Activated T-helper 1 cell treated with anti-CD3 and anti-CD28 coated beads, Interleukin-12 subunit alpha, Interleukin-12 subunit beta, Interleukin-2, Interleukin-4 antibody, amounts not matched to agents 30 ng/mL and 10 ng/mL and 1 ng/mL, durations not matched to agents 14 hours and 24 hours and 36 hours (primary cell): ENCODE measurements at regions not wholly inside any gene's neighbourhood (a gene's known extent, or its start where the extent isn't known, plus 50 kb on each side); places are given as distances from the start of the nearest gene placed in this dataset.
"Not testable (repeated sequence)": the region's sequence is repeated elsewhere in the genome, so short reads cannot be mapped to it uniquely, and the experiment has no call there.

Source experiments
- DNase-seq: peaks from one replicate; pipeline ENCODE4 v3.0.0; 2021; ENCODE audit warnings: low spot score
- H3K27ac Mint-ChIP-seq: one replicate; pipeline ENCODE4 v1.8.0; 2021; ENCODE audit warnings: mild to moderate bottlenecking, mixed read lengths
- H3K27me3 Mint-ChIP-seq: one replicate; pipeline ENCODE4 v1.8.0; 2022; ENCODE audit warnings: mild to moderate bottlenecking, moderate library complexity, mixed read lengths; ENCODE audit not compliant: insufficient read depth
- H3K36me3 Mint-ChIP-seq: one replicate; pipeline ENCODE4 v1.8.0; 2021; ENCODE audit warnings: low read depth, mixed read lengths
- H3K4me1 Mint-ChIP-seq: one replicate; pipeline ENCODE4 v1.8.0; 2021; ENCODE audit warnings: low read depth, mixed read lengths
- H3K4me3 Mint-ChIP-seq: one replicate; pipeline ENCODE4 v1.8.0; 2021; ENCODE audit warnings: mild to moderate bottlenecking, moderate library complexity, mixed read lengths
- H3K9me3 Mint-ChIP-seq: one replicate; pipeline ENCODE4 v1.8.0; 2021; ENCODE audit warnings: mixed read lengths
- intact Hi-C: fragments of 100-400 bp; cut with micrococcal nuclease; formaldehyde crosslinking; loops from one replicate; pipeline ENCODE4 v1.15.1; 2024

GRCh38 chr2:167750675-167751074 is 496.7 kb downstream of the STK39 start:
- Mint-ChIP-seq H3K27me3 (peaks cover 5% of the 10 kb centered on the region), H3K36me3 (no peaks in the 10 kb centered on the region), H3K27ac (no peak overlapping the region), H3K4me3 (no peak overlapping the region), H3K4me1 (no peaks in the 10 kb centered on the region), H3K9me3 (no peaks in the 10 kb centered on the region)
- intact Hi-C loops, result no loop called here
- no peak for DNase-seq

DNA sequence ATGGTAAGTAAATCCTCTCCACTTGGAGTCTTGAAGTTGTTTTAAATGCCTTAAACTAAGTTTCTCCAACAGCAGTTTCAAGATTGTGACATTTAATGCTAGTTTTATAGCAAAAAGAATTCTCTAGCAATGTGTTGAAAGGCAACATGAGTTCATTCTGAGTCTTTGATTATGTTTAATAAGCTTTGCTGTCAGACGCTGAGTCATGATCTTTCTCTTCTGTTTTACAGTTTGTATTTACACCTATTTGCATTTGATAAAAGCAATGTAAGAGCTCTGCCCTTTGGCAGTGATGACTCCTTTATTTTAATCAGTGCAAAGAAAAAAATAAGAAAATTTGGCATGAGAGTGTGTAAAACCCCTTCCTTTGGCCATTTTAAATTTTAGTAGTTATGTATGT is 497.7 kb downstream of the STK39 start:
- no peak for DNase-seq
- Mint-ChIP-seq H3K27me3 (peaks cover 5% of the 10 kb centered on the region), H3K4me3 (no peak overlapping the region), H3K4me1 (no peaks in the 10 kb centered on the region), H3K27ac (no peak overlapping the region), H3K9me3 (no peaks in the 10 kb centered on the region), H3K36me3 (no peaks in the 10 kb centered on the region)
- intact Hi-C loops, result no loop called here

GRCh38 chr2:167749016-167749415 is 498.4 kb downstream of the STK39 start:
- DNase-seq, result no peak
- Mint-ChIP-seq H3K4me1 (no peaks in the 10 kb centered on the region), H3K27me3 (peaks cover 5% of the 10 kb centered on the region), H3K27ac (no peak overlapping the region), H3K9me3 (no peaks in the 10 kb centered on the region), H3K36me3 (no peaks in the 10 kb centered on the region), H3K4me3 (no peak overlapping the region)
- intact Hi-C loops, result no loop called here

DNA sequence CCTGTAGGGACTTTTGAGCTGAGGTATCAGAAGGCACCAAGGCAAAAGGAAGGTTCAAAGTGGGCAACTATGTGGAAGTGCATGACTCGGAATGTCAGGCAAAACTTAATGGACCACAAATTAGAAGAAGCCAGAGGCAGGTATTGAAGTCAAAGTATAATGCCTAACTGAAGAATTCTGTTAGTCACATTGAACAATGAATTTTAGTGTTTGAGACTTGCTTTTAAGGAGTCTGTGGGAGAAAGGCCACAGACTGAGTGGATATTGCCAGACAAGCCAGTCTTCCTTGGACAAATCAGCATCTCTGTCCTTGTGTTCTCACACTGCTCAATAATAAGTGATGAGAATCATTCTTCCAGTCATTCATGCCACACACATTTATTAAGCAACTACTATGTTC is 498.9 kb downstream of the STK39 start:
- H3K9me3 Mint-ChIP-seq, result no peaks in the 10 kb centered on the region
- intact Hi-C loops, result no loop called here
- peaks cover 5% of the 10 kb centered on the region for H3K27me3 Mint-ChIP-seq

DNA sequence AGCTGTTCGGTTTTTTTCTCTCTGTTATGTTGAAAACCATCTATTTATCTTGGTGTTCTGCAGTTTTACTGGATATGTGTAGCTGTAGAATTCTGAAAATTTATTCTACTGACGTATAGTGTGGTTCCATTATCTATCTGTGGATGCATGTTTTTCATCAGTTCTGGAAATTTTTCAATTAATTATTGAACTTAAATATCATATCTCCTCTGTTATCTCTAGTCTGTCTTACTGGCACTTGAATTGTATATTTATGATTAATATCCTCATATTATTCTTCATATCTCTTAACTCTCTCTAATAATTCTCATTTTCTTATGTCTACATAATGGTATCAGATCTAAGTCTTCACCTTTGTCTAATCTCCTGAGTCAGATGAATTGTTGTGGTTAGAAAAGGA is 501.7 kb downstream of the STK39 start:
- no peaks in the 10 kb centered on the region for H3K36me3 Mint-ChIP-seq
- intact Hi-C loops, result no loop called here
- no peak overlapping the region for H3K27ac Mint-ChIP-seq
- H3K4me1 Mint-ChIP-seq, result no peaks in the 10 kb centered on the region
- no peak for DNase-seq
- peaks cover 5% of the 10 kb centered on the region for H3K27me3 Mint-ChIP-seq
- no peaks in the 10 kb centered on the region for H3K9me3 Mint-ChIP-seq
- H3K4me3 Mint-ChIP-seq, result no peak overlapping the region

More for the DNA sequence above, 498.9 kb downstream of the STK39 start:
- DNase-seq, result no peak
- Mint-ChIP-seq H3K4me3 (no peak overlapping the region), H3K36me3 (no peaks in the 10 kb centered on the region), H3K4me1 (no peaks in the 10 kb centered on the region), H3K27ac (no peak overlapping the region)

GRCh38 chr2:167739921-167740320 is 507.5 kb downstream of the STK39 start:
- H3K27ac Mint-ChIP-seq, DNase-seq, H3K4me3 Mint-ChIP-seq, H3K4me1 Mint-ChIP-seq, H3K9me3 Mint-ChIP-seq, H3K36me3 Mint-ChIP-seq, H3K27me3 Mint-ChIP-seq, intact Hi-C loops: not testable (repeated sequence)

DNA sequence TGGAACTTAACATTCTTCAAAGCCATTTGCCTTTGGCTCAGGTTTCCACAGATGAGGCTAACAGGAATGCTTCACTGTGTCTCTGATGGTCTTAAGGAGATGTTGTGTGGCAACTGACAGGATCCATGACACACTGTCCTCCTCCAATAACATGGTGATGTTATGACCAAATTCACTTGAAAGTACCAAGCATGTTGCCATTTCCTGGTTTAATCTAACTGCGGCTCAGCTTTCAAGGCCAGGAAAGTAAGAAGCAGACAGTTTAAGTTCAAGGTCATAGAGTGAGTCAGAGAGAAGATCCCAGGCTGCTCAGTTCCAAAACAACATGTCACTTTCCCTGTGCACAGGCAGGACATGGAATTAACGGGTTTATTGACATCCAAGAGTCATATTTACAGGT is 513.6 kb downstream of the STK39 start:
- no peak for DNase-seq
- Mint-ChIP-seq H3K4me3 (no peak overlapping the region), H3K4me1 (no peaks in the 10 kb centered on the region), H3K9me3 (no peaks in the 10 kb centered on the region), H3K36me3 (no peaks in the 10 kb centered on the region), H3K27me3 (no peaks in the 10 kb centered on the region), H3K27ac (no peak overlapping the region)
- intact Hi-C loops, result no loop called here

DNA sequence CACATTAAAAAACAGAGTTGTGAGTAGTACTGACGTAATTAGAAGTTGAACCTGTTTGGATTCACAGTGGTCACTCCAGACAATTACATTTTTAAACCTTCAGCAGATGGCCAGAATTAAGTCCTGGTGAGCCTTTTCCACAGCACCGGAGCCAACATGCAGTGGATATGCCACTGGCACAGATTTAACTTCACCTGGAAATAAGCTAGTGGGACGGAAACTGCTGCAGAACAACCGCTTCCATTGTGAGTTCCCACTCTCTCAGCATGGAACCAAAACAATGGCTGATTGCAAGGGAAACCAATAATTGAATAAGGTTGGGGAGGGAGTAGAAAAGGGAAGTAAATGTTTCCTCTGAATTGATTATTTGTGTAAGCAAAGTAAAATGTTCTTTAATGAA is 515.1 kb downstream of the STK39 start:
- DNase-seq, result no peak
- Mint-ChIP-seq H3K9me3 (no peaks in the 10 kb centered on the region), H3K27ac (no peak overlapping the region), H3K27me3 (no peaks in the 10 kb centered on the region), H3K4me3 (no peak overlapping the region), H3K4me1 (no peaks in the 10 kb centered on the region), H3K36me3 (no peaks in the 10 kb centered on the region)
- intact Hi-C loops, result no loop called here

GRCh38 chr2:167729911-167730310 is 517.5 kb downstream of the STK39 start:
- no peaks in the 10 kb centered on the region for H3K9me3 Mint-ChIP-seq
- H3K36me3 Mint-ChIP-seq, result no peaks in the 10 kb centered on the region
- H3K4me1 Mint-ChIP-seq, result no peaks in the 10 kb centered on the region
- no peak overlapping the region for H3K4me3 Mint-ChIP-seq
- intact Hi-C loops, result no loop called here
- DNase-seq, result no peak
- H3K27me3 Mint-ChIP-seq, result peaks cover 2% of the 10 kb centered on the region
- no peak overlapping the region for H3K27ac Mint-ChIP-seq

DNA sequence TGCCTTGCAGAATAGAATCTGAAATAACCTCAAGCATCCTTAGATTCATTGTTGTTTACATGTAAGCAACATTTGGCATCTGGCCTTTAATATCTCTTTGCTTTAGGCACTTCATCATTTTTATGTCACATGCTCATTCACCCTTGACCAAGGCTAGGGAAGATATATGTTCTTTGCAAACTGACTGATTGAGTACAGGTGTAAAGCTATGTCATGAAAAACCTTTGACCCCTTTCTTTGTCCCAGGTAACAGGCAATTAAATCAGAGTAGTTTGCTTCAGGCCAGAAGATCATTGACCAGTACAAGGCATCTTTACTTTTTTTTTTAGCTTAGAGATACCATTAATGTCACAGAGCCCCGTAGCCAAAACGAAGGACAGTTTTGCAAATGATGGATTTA is 520.6 kb downstream of the STK39 start:
- H3K4me3 Mint-ChIP-seq, result no peak overlapping the region
- no peak overlapping the region for H3K27ac Mint-ChIP-seq
- intact Hi-C loops, result no loop called here
- no peaks in the 10 kb centered on the region for H3K36me3 Mint-ChIP-seq
- no peaks in the 10 kb centered on the region for H3K9me3 Mint-ChIP-seq
- H3K4me1 Mint-ChIP-seq, result no peaks in the 10 kb centered on the region
- DNase-seq, result no peak
- peaks cover 2% of the 10 kb centered on the region for H3K27me3 Mint-ChIP-seq

DNA sequence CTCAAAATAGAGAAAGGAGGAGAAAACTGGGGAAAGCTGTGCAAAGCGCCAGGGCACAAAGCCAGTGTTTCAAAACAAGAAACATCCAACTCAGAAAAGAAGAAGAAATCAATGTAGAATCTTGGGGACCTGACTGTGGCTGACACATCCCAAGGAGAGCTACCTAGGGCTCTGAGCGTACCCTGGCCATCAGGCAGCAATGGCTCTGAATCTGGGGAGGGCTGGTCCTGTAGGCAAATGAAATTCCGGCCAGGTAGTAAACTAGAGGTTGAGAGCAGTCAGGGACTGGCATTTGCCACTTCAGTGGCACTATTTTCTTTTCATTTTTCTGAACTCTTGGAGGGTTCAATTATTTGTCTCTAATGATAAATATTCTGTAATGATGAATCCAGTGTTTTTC is 525.8 kb downstream of the STK39 start:
- intact Hi-C loops, result no loop called here
- H3K36me3 Mint-ChIP-seq, result no peaks in the 10 kb centered on the region
- no peak overlapping the region for H3K4me3 Mint-ChIP-seq
- no peaks in the 10 kb centered on the region for H3K9me3 Mint-ChIP-seq
- H3K4me1 Mint-ChIP-seq, result no peaks in the 10 kb centered on the region
- no peak for DNase-seq
- peaks cover 2% of the 10 kb centered on the region for H3K27me3 Mint-ChIP-seq
- H3K27ac Mint-ChIP-seq, result no peak overlapping the region

DNA sequence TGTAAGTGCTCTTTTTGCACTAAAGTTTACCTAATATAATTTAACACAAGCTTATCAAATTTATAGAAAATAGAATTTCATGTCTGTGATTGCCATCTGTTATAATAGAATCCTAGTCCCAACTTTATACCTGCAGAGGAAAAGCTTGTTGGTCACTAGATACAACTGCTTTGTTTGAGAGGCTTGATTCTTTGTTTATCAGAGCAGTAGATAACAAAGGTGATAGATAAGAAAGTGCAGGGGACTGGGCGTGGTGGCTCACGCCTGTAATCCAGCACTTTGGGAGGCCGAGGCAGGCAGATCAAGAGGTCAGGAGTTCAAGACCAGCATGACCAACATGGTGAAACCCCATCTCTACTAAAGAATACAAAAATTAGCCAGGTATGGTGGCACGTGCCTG is 528.0 kb downstream of the STK39 start:
- Mint-ChIP-seq H3K9me3 (no peaks in the 10 kb centered on the region), H3K4me1 (no peaks in the 10 kb centered on the region), H3K36me3 (no peaks in the 10 kb centered on the region), H3K27ac (no peak overlapping the region), H3K4me3 (no peak overlapping the region), H3K27me3 (no peaks in the 10 kb centered on the region)
- intact Hi-C loops, result no loop called here
- no peak for DNase-seq

GRCh38 chr2:167718560-167718959 is 528.8 kb downstream of the STK39 start:
- H3K36me3 Mint-ChIP-seq, result no peaks in the 10 kb centered on the region
- no peaks in the 10 kb centered on the region for H3K27me3 Mint-ChIP-seq
- no peak overlapping the region for H3K27ac Mint-ChIP-seq
- no peaks in the 10 kb centered on the region for H3K4me1 Mint-ChIP-seq
- intact Hi-C loops, result loop anchor here (1.0 kb wide), 1 partner anchor 20 kb away; no protein-coding TSS in a partner anchor
- no peak for DNase-seq
- H3K4me3 Mint-ChIP-seq, result no peak overlapping the region
- no peaks in the 10 kb centered on the region for H3K9me3 Mint-ChIP-seq

DNA sequence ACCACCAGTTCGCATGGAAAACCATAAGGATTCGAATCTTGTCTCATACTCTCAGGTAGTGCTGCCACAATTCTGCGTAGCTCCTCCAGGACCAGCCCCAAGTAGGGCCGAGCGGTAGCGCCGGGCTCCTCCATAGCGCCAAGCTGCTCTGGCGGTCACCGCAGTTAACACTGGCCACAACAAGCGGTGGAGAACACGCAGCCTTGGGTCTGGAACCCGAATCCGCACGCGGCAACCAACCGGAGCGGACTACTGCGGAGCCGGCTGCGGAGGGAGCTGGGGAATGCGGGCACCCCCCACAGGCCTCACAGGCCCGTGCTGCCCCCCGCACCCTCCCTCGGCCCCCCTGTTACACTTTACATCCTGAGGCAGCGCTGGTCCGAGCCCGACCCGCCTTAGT is 531.5 kb downstream of the STK39 start:
- intact Hi-C loops, result no loop called here
- no peak overlapping the region for H3K27ac Mint-ChIP-seq
- no peaks in the 10 kb centered on the region for H3K9me3 Mint-ChIP-seq
- no peaks in the 10 kb centered on the region for H3K4me1 Mint-ChIP-seq
- H3K36me3 Mint-ChIP-seq, result no peaks in the 10 kb centered on the region
- no peak overlapping the region for H3K4me3 Mint-ChIP-seq
- H3K27me3 Mint-ChIP-seq, result no peaks in the 10 kb centered on the region
- no peak for DNase-seq
